ENCODE measurements at regions not wholly inside any gene's neighbourhood (a gene's known extent, or its start where the extent isn't known, plus 50 kb on each side); places are given as distances from the start of the nearest gene placed in this dataset.

GRCh38 chr11:32216749-32217148, 125.9 kb downstream of the RCN1 start:
- TF ChIP-seq CTCF (IDR thresholded peaks at IDR 0.05; ENCODE audit: borderline replicate concordance, extremely low read depth, low read length, poor library complexity, severe bottlenecking): no peak
- TF ChIP-seq EZH2 (IDR thresholded peaks at IDR 0.05; ENCODE audit: borderline replicate concordance, low read depth, low read length, severe bottlenecking): no peak

Measured in DND-41 (cell line).